ENCODE measurements at regions not wholly inside any gene's neighbourhood (a gene's known extent, or its start where the extent isn't known, plus 50 kb on each side); places are given as distances from the start of the nearest gene placed in this dataset.

- H3K27ac Mint-ChIP-seq, result no peak overlapping the region
- no peak overlapping the region for H2BK15ac ChIP-seq (ENCODE audit: low read depth, low read length)
- no peaks in the 10 kb centered on the region for H3K27me3 ChIP-seq (ENCODE audit: insufficient read depth, low read length)
- H2BK120ac ChIP-seq (ENCODE audit: low read depth, low read length, poor library complexity, severe bottlenecking), result no peak overlapping the region
- no peaks in the 10 kb centered on the region for H3K36me3 Mint-ChIP-seq (ENCODE audit: insufficient read depth in 1 of 3, low read depth in 3 of 3)
- H3K79me2 ChIP-seq (ENCODE audit: insufficient read depth, low read length), result no peaks in the 10 kb centered on the region
- no peak overlapping the region for H3K4me3 Mint-ChIP-seq
- H3K14ac ChIP-seq (ENCODE audit: insufficient read depth, low read length), result no peak overlapping the region
- H4K8ac ChIP-seq (replicated peaks; ENCODE audit: insufficient read length, low read depth, low read length), result no peak overlapping the region
- no peaks in the 10 kb centered on the region for H3K9me3 ChIP-seq (ENCODE audit: control insufficient read depth, low read depth, low read length)
- H2BK5ac ChIP-seq (ENCODE audit: insufficient read length, low read length), result no peak overlapping the region
- no peak overlapping the region for H3K4me2 ChIP-seq (ENCODE audit: insufficient read depth, insufficient read length, low read length)
- no peak overlapping the region for H4K91ac ChIP-seq (ENCODE audit: insufficient read length, low read depth, low read length)
- no peaks in the 10 kb centered on the region for H3K23me2 ChIP-seq (ENCODE audit: insufficient read length, low read depth, low read length, poor library complexity, severe bottlenecking)
- no peak overlapping the region for H2AK5ac ChIP-seq (ENCODE audit: insufficient read length, low read length)
- no peak overlapping the region for H4K5ac ChIP-seq (ENCODE audit: insufficient read length, low read depth, low read length)
- no peak overlapping the region for H2BK20ac ChIP-seq (ENCODE audit: low read depth, low read length, poor library complexity, severe bottlenecking)
- no peak overlapping the region for H3K9ac ChIP-seq (ENCODE audit: extremely low read depth, insufficient read length, low read length)
- H2BK12ac ChIP-seq (ENCODE audit: insufficient read length, low read depth, low read length), result no peak overlapping the region
- H3T11ph ChIP-seq (ENCODE audit: low read length), result no peak overlapping the region
- H3K23ac ChIP-seq (ENCODE audit: insufficient read length, low read depth, low read length), result no peak overlapping the region
- no peak overlapping the region for H2AFZ ChIP-seq (ENCODE audit: low read length)
- no peaks in the 10 kb centered on the region for H4K20me1 ChIP-seq (ENCODE audit: control insufficient read depth, insufficient read depth, insufficient read length)
- H3K79me1 ChIP-seq (ENCODE audit: insufficient read depth, low read depth, low read length, poor library complexity, severe bottlenecking), result no peaks in the 10 kb centered on the region
- no peaks in the 10 kb centered on the region; the same call in 1 of the 2 replicates for H3K4me1 ChIP-seq (ENCODE audit: insufficient read depth, low read length)
- TF ChIP-seq CTCF (conservative IDR thresholded peaks at IDR 0.05), result no peak
- H3K4ac ChIP-seq (ENCODE audit: low read depth, low read length), result no peak overlapping the region
- DNase-seq, result no peak
- WGBS (ENCODE audit: extremely low coverage, insufficient read length, low lambda C conversion rate), result no CpG with 5 or more reads among the region's 5 CpGs
- H3K18ac ChIP-seq (ENCODE audit: insufficient read length, low read depth, low read length), result no peak overlapping the region
- no peaks in the 10 kb centered on the region for H3K9me3 Mint-ChIP-seq
- peaks cover 1% of the 10 kb centered on the region; the same call in 1 of the 2 replicates for H3K27me3 Mint-ChIP-seq (ENCODE audit: low read depth)
- no peak overlapping the region for H3K56ac ChIP-seq (ENCODE audit: insufficient read length, low read depth, low read length)
- no peak overlapping the region for H3K27ac ChIP-seq (ENCODE audit: insufficient read length, low read depth, low read length)
- H3K4me1 Mint-ChIP-seq, result peaks cover 9 to 16% of the 10 kb centered on the region in 2 experiments
Measured at GRCh38 chr2:54403512-54404238, 52.5 kb upstream of the SPTBN1 start.

Data from H9 (cell line).